LoVo (cell line): ENCODE measurements at regions not wholly inside any gene's neighbourhood (a gene's known extent, or its start where the extent isn't known, plus 50 kb on each side); places are given as distances from the start of the nearest gene placed in this dataset.

Experiments used
- DNase-seq: peaks from one replicate; pipeline ENCODE4 v3.0.0-alpha.2; 2016; ENCODE audit warnings: low spot score

DNA sequence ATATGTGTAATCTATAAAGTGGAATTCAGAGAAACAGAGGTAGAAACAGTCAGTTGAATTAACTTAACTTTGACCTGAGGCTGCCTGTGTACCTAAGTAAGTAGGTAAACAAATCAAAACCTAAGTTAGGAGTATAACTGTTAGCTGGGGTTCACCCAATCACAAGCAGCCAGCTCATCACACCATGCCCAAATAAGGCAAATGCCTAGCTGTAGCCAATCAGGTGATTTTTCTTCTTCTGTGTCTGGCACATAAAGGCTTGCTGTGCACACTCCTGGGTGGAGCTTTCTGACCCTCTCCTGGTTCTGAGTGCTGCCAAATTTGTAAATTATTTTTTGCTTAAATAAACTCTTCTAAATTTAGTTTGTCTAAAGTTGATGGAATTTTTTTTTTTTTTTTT is 54.7 kb upstream of the TRIM39 start:
- DNase-seq: no peak

DNA sequence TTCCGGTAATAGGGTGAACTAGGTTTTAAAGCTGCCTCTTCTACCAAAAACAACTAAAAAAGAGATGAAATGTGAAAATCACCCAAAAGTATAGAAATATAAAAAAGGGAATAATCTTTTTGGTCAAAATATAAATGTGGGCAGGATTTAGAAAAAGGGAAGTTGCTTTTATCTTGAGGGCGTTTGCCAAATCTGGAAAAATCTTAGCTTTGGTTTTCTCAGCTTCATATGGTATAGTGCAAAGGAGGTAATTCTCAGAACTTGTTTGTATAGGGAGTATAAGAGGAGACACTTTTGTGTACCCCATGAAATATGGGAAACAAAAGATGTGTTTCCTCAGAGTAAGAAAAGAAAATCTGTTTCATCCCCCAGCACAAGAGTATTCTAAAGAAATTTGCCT is 54.2 kb upstream of the TRIM26 start:
- DNase-seq: no peak

DNA sequence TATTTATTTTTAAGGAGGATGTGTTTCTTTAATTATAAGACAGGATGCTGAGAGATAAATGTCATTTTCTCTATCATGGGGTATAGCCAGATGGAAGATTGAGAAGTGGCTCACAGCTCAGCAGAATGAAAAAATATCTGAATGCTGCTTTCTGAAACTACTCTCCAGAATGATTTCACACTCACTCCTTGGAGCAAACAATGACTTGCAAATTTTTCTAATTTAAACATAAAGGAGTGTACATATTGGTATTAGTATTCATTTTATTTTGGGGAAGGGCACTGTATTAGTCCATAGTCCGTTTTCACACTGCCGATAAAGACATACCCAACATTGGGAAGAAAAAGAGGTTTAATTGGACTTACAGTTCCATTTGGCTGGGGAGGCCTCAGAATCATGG is 52.4 kb upstream of the TRIM26 start:
- no peak for DNase-seq

DNA sequence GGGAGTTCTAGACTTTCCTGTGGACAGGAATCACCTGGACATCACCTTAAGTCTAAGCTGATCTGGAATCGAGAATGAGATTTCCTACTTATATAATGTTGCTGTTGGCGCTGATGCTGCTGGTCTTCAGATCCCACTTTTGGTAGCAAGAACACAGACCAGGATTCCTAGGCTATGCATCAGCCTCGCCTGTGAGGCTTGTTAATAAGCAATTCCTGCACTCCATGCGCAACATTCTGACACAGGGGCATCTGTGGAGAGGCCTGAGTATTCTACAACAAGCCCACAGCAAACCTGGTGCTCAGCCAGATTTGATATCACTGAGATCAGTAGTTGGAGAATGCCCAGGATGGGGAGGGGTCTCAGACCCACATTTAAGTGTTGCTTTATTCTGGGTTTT is 52.0 kb upstream of the TRIM26 start:
- DNase-seq: no peak

DNA sequence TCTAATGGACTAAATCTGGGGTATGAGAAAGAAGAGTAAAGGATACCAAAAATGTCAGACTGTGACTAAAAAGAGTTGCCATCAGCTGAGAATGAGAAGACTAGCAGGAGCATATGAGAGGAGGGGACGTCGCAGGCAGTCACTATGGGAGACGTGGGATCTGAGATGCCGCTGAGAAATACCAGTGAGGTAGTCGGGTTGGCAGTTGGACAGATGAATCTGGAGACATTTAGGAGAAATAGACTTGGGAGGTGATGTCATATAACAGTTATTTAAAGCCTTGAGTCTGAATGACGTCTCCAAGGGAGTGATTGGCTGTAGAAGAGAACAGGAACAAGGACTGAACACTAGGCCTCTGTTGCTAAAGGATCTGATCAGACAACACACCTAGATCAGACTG is 51.5 kb upstream of the TRIM26 start:
- DNase-seq: no peak

DNA sequence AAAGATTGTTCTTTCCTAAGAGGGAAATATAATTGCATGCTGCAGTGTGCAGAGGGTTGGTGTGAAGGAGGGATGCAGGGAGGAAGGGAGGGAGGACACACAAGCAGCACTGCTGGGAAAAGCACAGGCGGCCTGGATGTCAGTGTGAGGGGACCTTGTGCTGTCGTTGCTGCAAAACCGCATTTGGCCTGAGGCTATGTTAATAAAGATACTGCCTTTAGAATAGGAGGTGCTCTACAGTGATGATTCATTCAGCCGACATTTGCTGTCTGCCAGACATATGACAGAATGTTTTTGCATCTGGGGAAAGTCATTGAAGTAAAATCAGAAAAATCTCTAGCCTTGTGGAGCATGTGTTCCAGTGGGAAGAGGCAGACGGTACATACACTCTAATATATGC is 50.5 kb upstream of the TRIM26 start:
- DNase-seq: peak; percentile 15
